Caco-2 (cell line): ENCODE measurements at regions not wholly inside any gene's neighbourhood (a gene's known extent, or its start where the extent isn't known, plus 50 kb on each side); places are given as distances from the start of the nearest gene placed in this dataset.

Experiments
- BruUV-seq: library from RNA; stranded (reverse); fragments of 400-500 nt; replicated peaks from 2 replicates; lab custom pipeline; 2021; lab: Mats Ljungman, UMichigan
- CTCF ChIA-PET: fragments of 300-600 bp; sonication (Branson Sonifier 250); formaldehyde crosslinking; loops from one replicate; lab custom pipeline; 2022; ENCODE audit warnings: antibody characterized with exemption; lab: Charles Lee
- POLR2A ChIA-PET: fragments of 300-600 bp; sonication (Branson Sonifier 250); formaldehyde crosslinking; loops from one replicate; lab custom pipeline; 2022; ENCODE audit warnings: antibody characterized with exemption; lab: Charles Lee
- DNase-seq, 2 experiments: peaks; one replicate each; pipeline versions ENCODE4 v3.0.0 to v3.0.0-alpha.2; 2020 to 2022
- H3K27me3 ChIP-seq: replicated peaks from 2 replicates; pipeline ENCODE4 v1.6.0; 2011; ENCODE audit warnings: low read length; ENCODE audit not compliant: control insufficient read depth, insufficient read depth
- H3K36me3 ChIP-seq: 2 replicates; pipeline ENCODE4 v1.5.1; 2011; ENCODE audit warnings: low read length; ENCODE audit not compliant: control insufficient read depth, insufficient read depth
- H3K4me1 ChIP-seq: fragments of 250-450 bp; sonication (Bioruptor Pico); 2 replicates; pipeline ENCODE4 v1.5.1; 2020; ENCODE audit warnings: mild to moderate bottlenecking
- H3K4me3 ChIP-seq: 2 replicates; pipeline ENCODE4 v1.5.1; 2011; ENCODE audit warnings: low read depth, mild to moderate bottlenecking, control low read depth, low read length
- H3K9me3 ChIP-seq: fragments of 250-450 bp; sonication (Bioruptor Pico); 2 replicates; pipeline ENCODE4 v1.5.1; 2020; ENCODE audit warnings: mild to moderate bottlenecking, moderate library complexity
- H3K27ac Mint-ChIP-seq: one replicate; pipeline ENCODE4 v1.8.0; 2022; ENCODE audit warnings: mixed read lengths; ENCODE audit not compliant: unreplicated experiment
- H3K27me3 Mint-ChIP-seq: one replicate; pipeline ENCODE4 v1.8.0; 2022; ENCODE audit warnings: mixed read lengths; ENCODE audit not compliant: insufficient read depth, unreplicated experiment
- H3K36me3 Mint-ChIP-seq: one replicate; pipeline ENCODE4 v1.8.0; 2022; ENCODE audit warnings: mild to moderate bottlenecking, mixed read lengths; ENCODE audit not compliant: insufficient read depth, unreplicated experiment
- H3K4me1 Mint-ChIP-seq: one replicate; pipeline ENCODE4 v1.8.0; 2022; ENCODE audit warnings: low read depth, mixed read lengths; ENCODE audit not compliant: unreplicated experiment
- H3K4me3 Mint-ChIP-seq: one replicate; pipeline ENCODE4 v1.8.0; 2022; ENCODE audit warnings: mild to moderate bottlenecking, moderate library complexity, mixed read lengths; ENCODE audit not compliant: unreplicated experiment
- H3K9me3 Mint-ChIP-seq: one replicate; pipeline ENCODE4 v1.8.0; 2022; ENCODE audit warnings: mixed read lengths; ENCODE audit not compliant: unreplicated experiment
- CTCF ChIP-seq, 2 experiments: fragments of 200-600 bp in 1 of 2; IDR thresholded peaks; 1 replicate in 1 of 2; 2 replicates in 1 of 2; pipeline versions ENCODE4 v1.5.1 to v1.8.0; 2011 to 2022; ENCODE audit warnings: antibody characterized with exemption in 1 of 2, control low read depth in 1 of 2, inconsistent platforms in 1 of 2, low read depth in 1 of 2, low read length in 1 of 2, mild to moderate bottlenecking in 1 of 2, moderate library complexity in 1 of 2; ENCODE audit not compliant: insufficient read depth in 1 of 2, severe bottlenecking in 1 of 2, unreplicated experiment in 1 of 2
- intact Hi-C: fragments of 100-400 bp; cut with micrococcal nuclease; formaldehyde crosslinking; loops from one replicate; pipeline ENCODE4 v1.10.0; 2022; ENCODE audit not compliant: unreplicated experiment

GRCh38 chr10:51002469-51002868 is 71.8 kb upstream of the PRKG1 start:
- Histone ChIP-seq H3K36me3 (no peaks in the 10 kb centered on the region), H3K9me3 (no peaks in the 10 kb centered on the region), H3K4me1 (no peaks in the 10 kb centered on the region), H3K27me3 (no peaks in the 10 kb centered on the region), H3K4me3 (no peak overlapping the region)
- Mint-ChIP-seq H3K27me3 (peaks cover 14% of the 10 kb centered on the region), H3K9me3 (no peaks in the 10 kb centered on the region), H3K36me3 (no peaks in the 10 kb centered on the region), H3K27ac (no peak overlapping the region), H3K4me3 (no peak overlapping the region), H3K4me1 (no peaks in the 10 kb centered on the region)
- TF ChIP-seq CTCF (IDR thresholded peaks at IDR 0.05; ENCODE audit: insufficient read depth in 1 of 2, low read depth in 1 of 2, low read length in 1 of 2, severe bottlenecking in 1 of 2, unreplicated experiment in 1 of 2), result no peak
- no peak for DNase-seq
- CTCF ChIA-PET, result no interaction called here
- BruUV-seq, result no TSS peak
- intact Hi-C loops, result loop anchor here (5.0 kb wide), 1 partner anchor 960 kb away; no protein-coding TSS in a partner anchor
- POLR2A ChIA-PET, result no interaction called here

DNA sequence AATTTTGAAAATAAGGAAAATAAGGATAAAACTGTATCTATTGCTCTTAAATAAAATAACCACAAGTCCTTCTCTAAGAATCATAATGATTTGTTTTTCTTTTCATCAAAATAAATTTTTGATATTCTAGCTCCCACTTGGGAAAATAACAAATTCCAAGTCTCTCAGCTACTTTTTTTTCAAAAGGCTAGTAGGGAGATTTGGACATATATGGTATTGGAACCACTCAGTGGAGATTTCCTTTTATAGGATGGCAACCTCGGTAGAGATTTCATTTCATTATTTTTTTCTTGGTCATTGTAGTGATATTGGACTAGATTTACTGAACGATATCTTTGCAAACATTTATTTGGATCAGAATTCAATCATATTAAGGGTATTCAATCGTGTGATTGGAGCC is 69.5 kb upstream of the PRKG1 start:
- BruUV-seq, result no TSS peak
- CTCF ChIA-PET, result no interaction called here

DNA sequence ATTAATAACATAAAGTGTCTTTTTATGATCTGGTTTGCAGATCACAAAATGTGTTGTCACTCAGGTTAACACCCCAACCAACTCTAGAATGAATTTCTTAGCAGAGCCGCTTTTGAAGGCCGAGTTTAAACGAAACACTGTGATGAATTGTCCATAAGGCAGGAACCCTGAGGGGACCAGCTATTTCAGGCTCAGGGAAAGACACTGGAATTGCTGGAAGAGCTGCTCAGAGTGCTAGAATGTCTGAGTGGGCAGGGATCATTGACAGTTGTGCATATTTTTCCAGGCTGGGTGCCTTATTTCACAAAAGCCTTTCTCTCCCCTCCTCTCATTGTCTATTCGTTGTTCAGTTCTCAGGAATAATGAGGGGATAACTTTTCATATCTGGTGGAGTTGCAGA is 68.7 kb upstream of the PRKG1 start:
- H3K4me3 Mint-ChIP-seq, result no peak overlapping the region
- H3K27ac Mint-ChIP-seq, result no peak overlapping the region
- Histone ChIP-seq H3K4me1 (no peaks in the 10 kb centered on the region), H3K36me3 (no peaks in the 10 kb centered on the region), H3K27me3 (no peaks in the 10 kb centered on the region), H3K9me3 (no peaks in the 10 kb centered on the region), H3K4me3 (no peak overlapping the region)
- H3K27me3 Mint-ChIP-seq, result peaks cover 11% of the 10 kb centered on the region
- no peaks in the 10 kb centered on the region for H3K4me1 Mint-ChIP-seq
- intact Hi-C loops, result no loop called here
- DNase-seq, result no peak
- H3K36me3 Mint-ChIP-seq, result no peaks in the 10 kb centered on the region
- ChIA-PET CTCF (no interaction called here), POLR2A (no interaction called here)
- no TSS peak for BruUV-seq
- H3K9me3 Mint-ChIP-seq, result no peaks in the 10 kb centered on the region
- TF ChIP-seq CTCF (IDR thresholded peaks at IDR 0.05; ENCODE audit: insufficient read depth in 1 of 2, low read depth in 1 of 2, low read length in 1 of 2, severe bottlenecking in 1 of 2, unreplicated experiment in 1 of 2), result no peak

More for the DNA sequence above, 69.5 kb upstream of the PRKG1 start:
- H3K27me3 Mint-ChIP-seq, result peaks cover 11% of the 10 kb centered on the region
- H3K4me1 Mint-ChIP-seq, result no peaks in the 10 kb centered on the region
- H3K36me3 ChIP-seq, result no peaks in the 10 kb centered on the region
- no peaks in the 10 kb centered on the region for H3K27me3 ChIP-seq
- H3K36me3 Mint-ChIP-seq, result no peaks in the 10 kb centered on the region
- no peaks in the 10 kb centered on the region for H3K9me3 Mint-ChIP-seq
- no peak overlapping the region for H3K4me3 Mint-ChIP-seq
- no peak for DNase-seq
- no peaks in the 10 kb centered on the region for H3K4me1 ChIP-seq
- intact Hi-C loops, result loop anchor here (5.0 kb wide), 1 partner anchor 958 kb away; no protein-coding TSS in a partner anchor
- H3K4me3 ChIP-seq, result no peak overlapping the region
- TF ChIP-seq CTCF (IDR thresholded peaks at IDR 0.05; ENCODE audit: insufficient read depth in 1 of 2, low read depth in 1 of 2, low read length in 1 of 2, severe bottlenecking in 1 of 2, unreplicated experiment in 1 of 2), result no peak
- POLR2A ChIA-PET, result no interaction called here
- no peak overlapping the region for H3K27ac Mint-ChIP-seq
- H3K9me3 ChIP-seq, result no peaks in the 10 kb centered on the region
